ENCODE measurements at regions not wholly inside any gene's neighbourhood (a gene's known extent, or its start where the extent isn't known, plus 50 kb on each side); places are given as distances from the start of the nearest gene placed in this dataset.

- no peak for DNase-seq
These were observed 107.3 kb upstream of the LPP start for GRCh38 chr3:188046561-188047211.

- no peak for DNase-seq
These were observed 106.4 kb upstream of the LPP start for GRCh38 chr3:188047536-188047935.

- DNase-seq = peak; percentile 29 to 40
These were observed 104.1 kb upstream of the LPP start for GRCh38 chr3:188049606-188050530.

DNA sequence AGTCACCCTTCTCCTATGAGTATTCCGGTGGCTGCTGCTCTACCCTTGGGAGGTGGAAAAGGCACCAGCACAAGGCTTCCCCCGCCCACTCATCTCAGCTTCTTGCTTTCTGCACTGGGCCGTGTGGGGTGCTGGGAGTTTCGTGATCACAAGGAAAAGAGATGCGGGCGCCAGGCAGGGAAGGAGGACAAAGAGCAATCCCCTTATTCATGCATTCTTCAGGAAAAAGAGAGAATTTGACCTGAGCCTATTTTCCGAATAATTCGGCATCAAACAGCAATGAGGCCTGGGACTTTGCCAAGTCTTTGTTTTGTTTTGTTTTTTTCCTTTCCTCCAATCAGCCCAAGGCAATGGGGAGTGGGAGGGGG lies 102.2 kb upstream of the LPP start:
- DNase-seq = no peak

DNA sequence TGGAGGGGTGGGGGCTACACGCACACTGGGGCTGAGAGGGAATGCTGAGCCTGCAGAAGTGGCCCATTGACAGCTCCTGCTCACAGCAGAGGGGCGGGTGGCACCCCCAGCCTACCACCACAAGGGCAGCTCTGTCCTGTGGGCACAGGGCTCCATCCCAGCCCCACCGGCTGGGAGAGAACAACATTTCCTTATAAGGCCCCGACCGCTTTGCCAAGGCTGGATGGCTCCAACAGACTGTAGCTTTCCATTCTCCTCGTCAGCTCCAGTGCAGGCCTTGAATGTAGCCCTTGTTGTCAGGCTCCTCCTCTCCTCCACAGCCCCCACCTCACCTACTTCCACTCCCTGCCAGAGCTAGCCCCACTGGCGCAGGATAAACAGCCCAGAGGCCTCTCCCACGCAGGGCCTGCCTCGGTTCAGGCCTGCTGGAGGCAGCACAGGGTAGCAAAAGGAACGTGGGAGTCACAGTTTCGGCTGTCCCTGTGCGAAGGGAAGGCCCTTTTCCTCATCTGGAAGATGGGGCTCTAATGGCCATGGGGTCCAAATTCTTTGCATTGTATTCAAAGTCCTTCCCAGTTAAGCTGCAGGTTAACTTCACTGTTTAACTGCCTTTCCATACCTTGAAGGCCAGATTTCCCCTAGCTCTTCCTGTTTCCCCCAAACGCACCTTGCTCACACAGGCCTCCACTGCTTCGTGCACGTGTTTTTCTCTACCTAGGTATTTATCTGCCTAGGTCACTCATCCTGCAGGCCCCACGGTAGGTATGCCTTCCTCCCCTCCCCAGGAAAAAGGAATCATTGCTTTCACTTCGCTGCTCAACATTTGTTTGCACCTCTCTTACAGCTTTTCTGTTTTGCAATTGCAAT lies 101.6 kb upstream of the LPP start:
- DNase-seq = no peak

GRCh38 chr3:188053036-188053340 lies 101.0 kb upstream of the LPP start:
- no peak for DNase-seq

DNA sequence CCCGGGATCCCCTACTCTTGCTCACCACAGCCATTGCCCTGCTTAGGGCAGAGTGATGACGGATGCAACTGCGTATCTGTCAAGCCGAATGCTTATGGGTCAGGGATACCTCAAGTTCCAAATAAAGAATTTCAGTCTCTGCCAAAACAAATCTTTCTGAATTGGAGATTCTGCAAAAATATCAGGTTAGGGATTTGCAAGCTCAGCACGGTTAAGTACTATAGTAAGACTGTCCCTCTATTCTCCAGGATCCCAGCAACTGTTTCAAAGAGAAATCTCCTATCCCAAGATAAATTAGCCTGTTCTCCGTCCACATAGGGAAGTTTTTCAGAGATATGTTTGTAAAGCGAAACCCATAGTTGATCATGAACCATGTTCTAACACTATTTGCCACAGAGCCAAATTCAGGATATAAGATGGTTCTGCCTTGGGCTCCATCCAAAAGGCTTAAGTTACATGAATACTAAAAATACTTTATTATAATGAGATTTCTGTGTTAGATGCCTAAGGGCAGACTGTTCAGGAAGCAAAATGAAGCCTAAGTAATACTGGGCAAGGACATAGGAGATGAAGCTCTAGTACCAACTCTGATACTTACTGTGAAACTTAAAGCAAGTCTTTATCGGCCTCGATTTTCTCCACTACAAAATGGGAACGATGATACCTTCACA lies 100.1 kb upstream of the LPP start:
- DNase-seq = no peak

DNA sequence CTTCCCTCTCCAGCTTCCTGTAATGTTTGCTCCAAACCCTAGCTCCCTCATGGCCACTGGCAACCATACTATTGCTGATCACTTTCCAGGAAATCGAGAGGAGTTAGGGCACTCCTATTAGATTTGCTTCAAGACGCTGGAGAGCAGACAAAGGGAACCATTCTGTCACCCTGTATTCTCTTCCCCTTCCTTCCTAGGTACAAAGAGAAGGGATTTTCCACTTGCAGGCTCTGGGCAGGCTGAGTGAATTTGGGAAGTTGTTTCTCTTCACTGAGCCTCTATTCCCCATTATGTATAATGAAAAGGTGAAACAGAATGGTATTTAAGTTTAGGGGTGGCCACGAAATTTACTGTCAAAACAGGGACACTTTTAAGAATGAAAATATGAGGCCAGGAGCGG lies 99.4 kb upstream of the LPP start:
- DNase-seq = no peak

GRCh38 chr3:188055388-188055787 lies 98.6 kb upstream of the LPP start:
- no peak for DNase-seq

- DNase-seq = no peak
These were observed 96.8 kb upstream of the LPP start for GRCh38 chr3:188057124-188057523.

GRCh38 chr3:188058569-188059184 lies 95.3 kb upstream of the LPP start:
- DNase-seq = no peak

- DNase-seq = no peak
These were observed 94.6 kb upstream of the LPP start for GRCh38 chr3:188059351-188059750.

DNA sequence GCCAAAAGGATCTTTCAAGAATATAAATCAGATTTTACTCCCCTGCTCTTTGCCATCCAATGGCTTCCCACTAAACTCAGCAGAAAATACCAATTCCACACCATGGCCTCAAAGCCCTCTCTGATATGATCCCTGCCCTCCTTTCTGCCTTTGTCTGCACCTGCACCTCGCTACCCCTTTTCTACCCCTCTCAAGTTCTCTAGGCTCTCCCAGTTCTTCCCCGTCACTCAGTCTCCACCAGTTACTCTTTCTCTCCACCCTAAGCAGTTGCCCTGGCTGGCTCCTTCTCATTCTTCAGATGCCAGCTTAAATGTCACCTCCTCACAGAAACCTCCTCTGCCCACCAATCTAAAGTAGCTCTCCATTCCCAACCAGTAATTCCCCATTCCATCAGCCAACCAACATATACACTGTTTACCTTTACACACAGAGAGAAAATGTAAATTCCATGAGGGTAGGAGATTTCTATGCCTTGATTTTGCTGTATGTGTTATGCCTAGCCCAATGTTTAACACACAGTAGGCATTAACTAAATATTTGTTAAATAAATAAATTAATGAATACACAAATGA lies 93.6 kb upstream of the LPP start:
- DNase-seq = no peak

DNA sequence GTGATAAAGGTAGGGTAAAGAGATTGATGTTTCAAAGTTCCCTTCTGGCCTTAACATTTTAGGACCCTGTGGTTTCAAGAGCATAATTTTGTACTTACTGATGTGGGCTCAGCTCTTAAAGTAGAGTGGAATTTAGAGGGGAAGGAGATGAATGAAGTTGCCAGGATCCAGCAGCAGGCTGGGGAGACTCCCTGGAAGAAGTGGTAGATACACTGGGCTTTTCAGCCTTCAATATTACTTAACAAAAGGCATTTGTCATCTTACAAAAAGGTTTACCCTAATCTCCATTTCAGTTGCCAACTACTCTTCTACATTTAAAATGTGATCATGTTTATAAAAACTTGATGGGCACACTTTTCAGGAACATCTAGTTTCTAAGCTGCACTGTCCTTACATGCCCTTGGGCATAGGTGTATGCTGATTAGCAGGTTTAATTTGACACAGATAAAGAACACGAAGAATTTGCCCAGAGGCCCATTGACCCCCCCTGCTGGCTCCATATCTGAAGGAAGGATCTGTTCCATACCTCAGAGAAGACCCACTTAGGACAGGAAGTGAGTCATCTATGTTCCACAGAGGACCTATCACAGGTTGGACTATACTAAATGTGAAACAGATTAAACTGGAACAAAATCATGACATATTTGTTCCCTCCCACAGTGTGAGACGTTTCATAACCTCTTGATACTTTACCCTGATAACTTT lies 93.0 kb upstream of the LPP start:
- peak; percentile 35 to 75 for DNase-seq

DNA sequence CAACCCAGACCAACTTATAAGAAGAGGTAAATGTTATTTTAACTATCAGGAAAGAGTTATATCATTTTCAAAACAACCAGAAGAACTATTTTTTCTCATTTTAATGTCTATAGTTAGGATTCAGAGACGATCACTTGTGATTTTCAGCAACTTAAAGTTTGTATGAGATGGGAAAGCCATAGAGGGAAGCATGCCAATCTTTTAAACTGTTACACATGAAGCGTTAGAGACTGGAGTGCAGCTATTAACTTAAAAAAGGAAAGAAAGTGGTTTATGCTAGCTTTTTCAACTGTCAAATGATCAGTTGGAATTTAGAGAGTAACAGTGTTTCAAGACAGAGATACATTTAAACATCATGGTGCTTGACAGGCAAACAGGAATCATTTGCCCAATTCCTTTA lies 91.7 kb upstream of the LPP start:
- no peak for DNase-seq

- no peak for DNase-seq
These were observed 89.0 kb upstream of the LPP start for GRCh38 chr3:188064831-188065493.

DNA sequence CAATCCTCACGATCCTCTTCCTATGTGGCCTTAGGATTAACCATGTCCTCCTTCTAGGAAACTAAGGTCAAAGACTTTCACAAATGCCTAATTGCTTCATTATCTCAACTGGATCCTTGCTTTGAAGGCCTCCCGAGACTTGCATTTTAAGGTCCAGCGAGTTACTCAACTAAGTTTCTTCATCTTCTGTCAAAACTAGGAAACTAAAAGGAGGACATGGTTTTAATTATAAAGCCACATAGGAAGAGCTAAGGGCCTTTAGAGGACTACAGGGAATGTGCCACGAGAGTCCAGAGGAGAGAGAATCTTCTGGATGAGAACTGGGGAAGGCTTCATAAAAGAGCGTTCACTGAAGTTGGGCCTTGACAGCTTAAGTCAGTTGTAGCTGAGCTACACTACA lies 87.8 kb upstream of the LPP start:
- no peak for DNase-seq

GRCh38 chr3:188067932-188068331 lies 86.0 kb upstream of the LPP start:
- DNase-seq = no peak

DNA sequence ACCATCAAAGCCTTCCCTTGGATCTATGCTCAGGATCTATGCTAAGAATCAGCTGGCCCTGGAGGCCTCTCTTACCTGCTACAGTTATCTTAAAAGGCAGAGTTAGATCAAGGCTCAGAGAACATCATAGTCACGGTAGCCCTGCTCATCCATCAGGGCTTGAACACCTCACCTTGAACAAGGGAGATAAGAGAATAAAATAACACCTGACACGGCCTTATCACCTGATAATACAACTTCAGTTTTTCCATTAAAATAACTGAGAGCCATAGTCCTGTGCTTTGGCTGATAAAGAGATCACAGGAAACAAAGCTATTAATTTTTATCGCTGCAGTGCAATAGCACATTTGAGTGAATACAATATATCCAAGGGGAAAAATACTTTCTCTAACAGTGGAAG lies 85.6 kb upstream of the LPP start:
- DNase-seq = no peak

- DNase-seq = no peak
These were observed 82.3 kb upstream of the LPP start for GRCh38 chr3:188071636-188072035.

GRCh38 chr3:188076176-188076575 lies 77.8 kb upstream of the LPP start:
- no peak for DNase-seq
